GM10266 (cell line): ENCODE measurements at regions not wholly inside any gene's neighbourhood (a gene's known extent, or its start where the extent isn't known, plus 50 kb on each side); places are given as distances from the start of the nearest gene placed in this dataset.
A peak's percentile ranks its signal among the peaks of the same experiment; 100 is the strongest.

ENCODE experiments used
- DNase-seq: peaks from one replicate; pipeline ENCODE4 v3.0.0; 2012; ENCODE audit errors: extremely low spot score
- CTCF ChIP-seq: IDR thresholded peaks from 2 replicates; pipeline ENCODE4 v1.5.1; 2012; ENCODE audit warnings: mild to moderate bottlenecking, low read depth; ENCODE audit not compliant: control insufficient read depth, insufficient read depth; ENCODE audit errors: missing control alignments

GRCh38 chr13:24050796-24051715 lies 109.5 kb upstream of the SPATA13 start:
- no peak for TF ChIP-seq CTCF
- DNase-seq = no peak

DNA sequence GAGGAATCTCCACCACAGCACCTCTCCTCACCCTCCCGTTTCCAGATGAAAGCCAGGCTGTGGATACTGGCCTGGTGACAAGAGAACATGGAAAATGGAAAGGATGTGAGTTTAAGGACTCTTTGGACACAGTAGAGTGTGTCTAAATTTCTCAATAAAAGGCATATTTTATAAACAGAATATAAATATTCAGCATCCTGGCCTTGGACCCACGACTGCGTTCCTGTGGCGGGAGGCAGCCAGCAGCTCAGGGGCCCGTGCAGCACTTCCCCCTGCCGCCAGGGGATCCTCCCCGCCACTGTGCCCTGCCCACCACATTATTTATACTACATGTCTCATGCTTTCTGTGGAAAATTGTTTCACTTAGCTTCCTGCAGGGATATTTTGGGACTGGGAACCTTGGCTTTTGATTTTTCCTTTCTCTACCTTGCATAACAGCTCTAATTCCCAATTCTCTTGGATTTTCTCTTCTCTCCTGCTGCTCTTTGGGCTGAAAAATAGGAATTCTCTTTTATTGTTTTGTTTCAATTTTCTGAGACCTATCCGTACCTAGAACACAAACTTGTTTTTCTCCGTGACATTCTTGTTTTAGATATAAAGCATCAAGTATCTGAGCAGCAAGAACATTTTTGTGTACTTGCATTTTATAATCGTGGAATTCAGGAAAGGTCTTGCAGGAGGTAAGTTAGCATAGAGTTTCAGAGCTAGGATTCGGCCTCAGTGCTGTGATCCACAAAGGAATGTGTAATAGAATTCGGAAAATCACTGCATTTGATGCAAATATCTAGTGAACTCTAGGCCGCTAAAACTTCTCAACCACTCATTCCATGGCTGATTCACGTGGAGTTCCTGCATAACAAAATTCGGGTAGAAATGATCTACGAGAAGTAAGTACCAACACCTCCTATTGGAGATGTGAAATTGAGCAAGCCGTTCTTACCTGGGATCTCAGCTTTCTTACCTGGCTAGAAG lies 107.7 kb upstream of the SPATA13 start:
- no peak for DNase-seq

GRCh38 chr13:24053519-24054251 lies 106.8 kb upstream of the SPATA13 start:
- peak; percentile 70 for TF ChIP-seq CTCF
- peak; percentile 83 for DNase-seq

More for the DNA sequence above, 107.7 kb upstream of the SPATA13 start:
- no peak for TF ChIP-seq CTCF

GRCh38 chr13:24056616-24057137 lies 103.8 kb upstream of the SPATA13 start:
- no peak for TF ChIP-seq CTCF
- DNase-seq = no peak

- DNase-seq = no peak
- TF ChIP-seq CTCF = no peak
These were observed 99.5 kb upstream of the SPATA13 start for GRCh38 chr13:24060993-24061392.

- DNase-seq = no peak
- TF ChIP-seq CTCF = no peak
These were observed 97.1 kb upstream of the SPATA13 start for GRCh38 chr13:24063281-24063877.
